ENCODE measurements at regions not wholly inside any gene's neighbourhood (a gene's known extent, or its start where the extent isn't known, plus 50 kb on each side); places are given as distances from the start of the nearest gene placed in this dataset.

DNA sequence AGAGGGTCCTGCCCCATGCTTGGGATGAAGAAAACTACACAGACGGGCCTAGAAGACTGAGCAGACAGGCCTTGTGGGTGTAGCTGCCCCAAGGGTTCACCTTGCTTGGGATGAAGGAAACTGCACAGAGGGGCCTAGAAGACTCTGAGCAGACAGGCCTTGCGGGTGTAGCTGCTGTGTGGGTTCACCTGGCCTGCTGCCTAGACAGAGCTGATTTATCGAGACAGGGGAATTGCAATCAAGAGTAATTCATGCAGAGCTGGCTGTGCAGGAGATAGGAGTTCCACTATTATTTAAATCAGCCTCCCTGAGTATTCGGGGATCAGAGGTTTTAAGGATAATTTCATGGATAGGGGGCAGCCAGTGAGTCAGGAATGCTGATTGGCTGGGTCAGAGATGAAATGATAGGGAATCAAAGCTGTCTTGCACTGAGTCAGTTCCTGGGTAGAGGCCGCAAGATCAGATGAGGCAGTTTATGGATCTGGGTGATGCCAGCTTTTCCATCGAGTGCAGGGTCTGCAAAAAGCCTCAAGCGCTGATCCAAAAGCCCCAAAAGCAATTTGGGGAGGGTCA lies 341.4 kb downstream of the GALR1 start:
- intact Hi-C loops (cut with micrococcal nuclease; ENCODE audit: unreplicated experiment), result no loop called here

GRCh38 chr18:77597726-77598125 lies 348.1 kb downstream of the GALR1 start:
- POLR2A ChIA-PET, result no interaction called here
- H3K4me3 ChIP-seq (ENCODE audit: low read depth, low read length, poor library complexity, severe bottlenecking), result no peak overlapping the region
- BruUV-seq (replicated peaks), result no TSS peak
- CTCF ChIA-PET (ENCODE audit: unreplicated experiment), result no interaction called here
- intact Hi-C loops (cut with micrococcal nuclease; ENCODE audit: unreplicated experiment), result no loop called here
- no peak for DNase-seq (ENCODE audit: low spot score)
- no peak overlapping the region for H3K27ac ChIP-seq (ENCODE audit: low read depth, low read length, poor library complexity, severe bottlenecking)
- no peaks in the 10 kb centered on the region for H4K20me1 ChIP-seq (ENCODE audit: insufficient read depth, low read length)
- TF ChIP-seq EZH2phosphoT487 (IDR thresholded peaks at IDR 0.05; ENCODE audit: borderline replicate concordance, low read depth, low read length) (no peak), CTCF (conservative IDR thresholded peaks at IDR 0.05; ENCODE audit: low read length) (no peak)
- no peaks in the 10 kb centered on the region for H3K9me2 ChIP-seq (ENCODE audit: insufficient read depth, low read length)
- no peaks in the 10 kb centered on the region for H3K9me3 ChIP-seq (ENCODE audit: low read length)
- H3K36me3 ChIP-seq (ENCODE audit: insufficient read depth, low read length), result no peaks in the 10 kb centered on the region
- H3K4me1 ChIP-seq (ENCODE audit: insufficient read depth, low read length, poor library complexity, severe bottlenecking), result no peaks in the 10 kb centered on the region
- H3K79me2 ChIP-seq (ENCODE audit: insufficient read depth, low read depth, low read length), result no peaks in the 10 kb centered on the region
- H3K4me2 ChIP-seq (ENCODE audit: low read length), result no peak overlapping the region
- H2AFZ ChIP-seq (ENCODE audit: low read length), result no peak overlapping the region

More for the DNA sequence above, 341.4 kb downstream of the GALR1 start:
- Histone ChIP-seq H3K4me1 (ENCODE audit: insufficient read depth, low read length, poor library complexity, severe bottlenecking) (no peaks in the 10 kb centered on the region), H3K27ac (ENCODE audit: low read depth, low read length, poor library complexity, severe bottlenecking) (no peak overlapping the region), H3K36me3 (ENCODE audit: insufficient read depth, low read length) (no peaks in the 10 kb centered on the region), H3K4me2 (ENCODE audit: low read length) (no peak overlapping the region), H3K9me2 (ENCODE audit: insufficient read depth, low read length) (no peaks in the 10 kb centered on the region), H4K20me1 (ENCODE audit: insufficient read depth, low read length) (no peaks in the 10 kb centered on the region), H3K9me3 (ENCODE audit: low read length) (no peaks in the 10 kb centered on the region), H3K79me2 (ENCODE audit: insufficient read depth, low read depth, low read length) (no peaks in the 10 kb centered on the region), H2AFZ (ENCODE audit: low read length) (no peak overlapping the region), H3K4me3 (ENCODE audit: low read depth, low read length, poor library complexity, severe bottlenecking) (no peak overlapping the region)
- TF ChIP-seq CTCF (conservative IDR thresholded peaks at IDR 0.05; ENCODE audit: low read length) (no peak), EZH2phosphoT487 (IDR thresholded peaks at IDR 0.05; ENCODE audit: borderline replicate concordance, low read depth, low read length) (no peak)
- no TSS peak for BruUV-seq (replicated peaks)
- POLR2A ChIA-PET, result no interaction called here
- DNase-seq (ENCODE audit: low spot score), result no peak
- CTCF ChIA-PET (ENCODE audit: unreplicated experiment), result interaction anchor here (0.6 kb wide), 1 partner anchor 30 kb away, joined by 3 read pairs; no protein-coding TSS in a partner anchor

DNA sequence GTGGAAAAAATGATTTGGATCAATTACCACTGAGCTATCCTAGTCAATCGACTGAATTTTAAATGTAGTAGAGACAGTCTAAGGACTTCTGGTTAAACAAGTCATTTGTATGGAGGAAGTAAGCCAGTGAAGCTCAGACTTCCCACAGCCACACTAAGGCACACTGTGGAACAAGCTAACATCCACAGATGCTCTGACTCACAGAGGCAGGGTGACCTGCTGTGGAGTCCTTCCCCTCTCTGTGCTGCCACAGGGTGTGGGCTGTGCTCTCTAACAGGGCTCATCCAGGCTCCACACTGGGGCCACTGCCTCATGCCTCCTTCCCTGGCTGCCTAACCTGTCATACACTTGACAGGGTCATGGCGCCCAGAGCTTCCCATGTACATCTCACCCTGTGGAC lies 351.0 kb downstream of the GALR1 start:
- TF ChIP-seq EZH2phosphoT487 (IDR thresholded peaks at IDR 0.05; ENCODE audit: borderline replicate concordance, low read depth, low read length), result no peak
- TF ChIP-seq CTCF (conservative IDR thresholded peaks at IDR 0.05; ENCODE audit: low read length), result no peak
- Histone ChIP-seq H3K27ac (ENCODE audit: low read depth, low read length, poor library complexity, severe bottlenecking) (no peak overlapping the region), H4K20me1 (ENCODE audit: insufficient read depth, low read length) (no peaks in the 10 kb centered on the region), H3K9me2 (ENCODE audit: insufficient read depth, low read length) (no peaks in the 10 kb centered on the region), H3K4me2 (ENCODE audit: low read length) (no peak overlapping the region), H3K9me3 (ENCODE audit: low read length) (no peaks in the 10 kb centered on the region), H2AFZ (ENCODE audit: low read length) (no peak overlapping the region), H3K79me2 (ENCODE audit: insufficient read depth, low read depth, low read length) (no peaks in the 10 kb centered on the region), H3K4me1 (ENCODE audit: insufficient read depth, low read length, poor library complexity, severe bottlenecking) (no peaks in the 10 kb centered on the region), H3K4me3 (ENCODE audit: low read depth, low read length, poor library complexity, severe bottlenecking) (no peak overlapping the region), H3K36me3 (ENCODE audit: insufficient read depth, low read length) (no peaks in the 10 kb centered on the region)
- ChIA-PET POLR2A (no interaction called here), CTCF (ENCODE audit: unreplicated experiment) (no interaction called here)
- no TSS peak for BruUV-seq (replicated peaks)
- no peak for DNase-seq (ENCODE audit: low spot score)
- intact Hi-C loops (cut with micrococcal nuclease; ENCODE audit: unreplicated experiment), result no loop called here
